Fibroblast of villous mesenchyme (primary cell): ENCODE measurements at regions not wholly inside any gene's neighbourhood (a gene's known extent, or its start where the extent isn't known, plus 50 kb on each side); places are given as distances from the start of the nearest gene placed in this dataset.

Source experiments
- DNase-seq: peaks from one replicate; pipeline ENCODE4 v3.0.0-alpha.2; 2010; ENCODE audit warnings: low read depth
- H3K4me3 ChIP-seq: 2 replicates; pipeline ENCODE4 v1.5.1; 2011; ENCODE audit warnings: low read depth, mild to moderate bottlenecking, low read length
- CTCF ChIP-seq: IDR thresholded peaks from 2 replicates; pipeline ENCODE4 v1.5.1; 2012; ENCODE audit warnings: low read depth, mild to moderate bottlenecking, low read length; ENCODE audit not compliant: insufficient read depth

GRCh38 chr2:34408100-34408499 is 809.0 kb upstream of the FAM98A start:
- no peak overlapping the region for H3K4me3 ChIP-seq
- TF ChIP-seq CTCF: no peak
- no peak for DNase-seq

- no peak overlapping the region for H3K4me3 ChIP-seq
- DNase-seq: no peak
- no peak for TF ChIP-seq CTCF
These were observed 804.4 kb upstream of the FAM98A start for GRCh38 chr2:34403512-34403911.

- TF ChIP-seq CTCF: no peak
- DNase-seq: no peak
- H3K4me3 ChIP-seq: no peak overlapping the region
These were observed 803.3 kb upstream of the FAM98A start for GRCh38 chr2:34402376-34402775.

GRCh38 chr2:34401186-34401585 is 802.1 kb upstream of the FAM98A start:
- TF ChIP-seq CTCF: no peak
- no peak for DNase-seq
- H3K4me3 ChIP-seq: no peak overlapping the region

GRCh38 chr2:34388446-34388845 is 789.3 kb upstream of the FAM98A start:
- H3K4me3 ChIP-seq: no peak overlapping the region
- TF ChIP-seq CTCF: no peak
- no peak for DNase-seq

- no peak for DNase-seq
- H3K4me3 ChIP-seq: no peak overlapping the region
- no peak for TF ChIP-seq CTCF
These were observed 788.4 kb upstream of the FAM98A start for GRCh38 chr2:34387536-34387935.

- no peak overlapping the region for H3K4me3 ChIP-seq
- TF ChIP-seq CTCF: no peak
- no peak for DNase-seq
These were observed 780.5 kb upstream of the FAM98A start for GRCh38 chr2:34379586-34379985.
